ENCODE measurements at regions not wholly inside any gene's neighbourhood (a gene's known extent, or its start where the extent isn't known, plus 50 kb on each side); places are given as distances from the start of the nearest gene placed in this dataset.

DNA sequence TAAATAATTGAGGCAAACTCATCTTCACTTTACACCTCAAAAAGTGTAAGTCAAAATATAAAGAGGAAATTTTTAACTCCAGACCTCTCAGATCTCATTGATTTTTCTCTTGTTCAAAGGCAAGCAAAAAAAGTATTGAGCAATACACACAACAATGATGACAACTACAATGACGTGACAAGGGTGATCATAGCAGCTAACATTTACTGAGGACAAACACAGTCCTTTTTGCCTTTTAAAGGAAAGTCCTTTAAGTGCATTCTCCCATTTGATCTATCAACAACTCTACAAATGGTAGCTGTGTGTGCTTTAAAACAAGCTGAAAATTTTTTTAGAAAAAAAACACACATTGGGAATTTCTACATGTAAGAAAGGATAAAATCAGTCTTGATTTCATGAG, 123.5 kb upstream of the CTAGE1 start:
- H3K36me3 Mint-ChIP-seq = no peaks in the 10 kb centered on the region
- H3K4me1 Mint-ChIP-seq = no peaks in the 10 kb centered on the region
- ATAC-seq (ENCODE audit: low read depth) (no peak), DNase-seq (no peak)
- H3K4me3 Mint-ChIP-seq = no peak overlapping the region
- peaks cover 2% of the 10 kb centered on the region for H3K27me3 Mint-ChIP-seq
- H3K9me3 Mint-ChIP-seq = peaks cover 3% of the 10 kb centered on the region
- POLR2A ChIA-PET = no interaction called here
- no peak overlapping the region for H3K27ac Mint-ChIP-seq

DNA sequence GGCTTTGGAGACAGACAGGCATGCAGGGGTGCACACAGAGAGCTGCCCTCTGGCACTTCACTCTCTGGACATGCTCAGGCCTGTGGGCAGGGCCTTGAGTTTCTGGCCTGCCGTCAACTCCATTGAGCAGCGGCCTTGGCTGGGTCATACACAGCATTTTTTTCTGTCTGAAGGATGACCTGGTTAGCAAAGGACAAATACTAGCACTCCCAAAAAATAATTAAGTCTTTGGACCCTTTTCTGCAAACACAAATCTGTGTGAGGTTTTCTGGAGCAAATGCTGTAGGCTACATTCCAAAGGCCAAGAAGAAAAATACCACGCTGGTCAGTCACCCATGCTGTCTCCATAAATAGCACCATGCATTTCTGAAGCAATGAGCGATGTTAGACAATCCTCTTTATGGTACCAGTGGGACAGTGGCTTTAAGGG, 124.7 kb upstream of the CTAGE1 start:
- DNase-seq (no peak), ATAC-seq (ENCODE audit: low read depth) (no peak)
- Mint-ChIP-seq H3K36me3 (no peaks in the 10 kb centered on the region), H3K27ac (no peak overlapping the region), H3K4me3 (no peak overlapping the region), H3K9me3 (peaks cover 3% of the 10 kb centered on the region), H3K27me3 (peaks cover 2% of the 10 kb centered on the region), H3K4me1 (no peaks in the 10 kb centered on the region)
- POLR2A ChIA-PET = no interaction called here

DNA sequence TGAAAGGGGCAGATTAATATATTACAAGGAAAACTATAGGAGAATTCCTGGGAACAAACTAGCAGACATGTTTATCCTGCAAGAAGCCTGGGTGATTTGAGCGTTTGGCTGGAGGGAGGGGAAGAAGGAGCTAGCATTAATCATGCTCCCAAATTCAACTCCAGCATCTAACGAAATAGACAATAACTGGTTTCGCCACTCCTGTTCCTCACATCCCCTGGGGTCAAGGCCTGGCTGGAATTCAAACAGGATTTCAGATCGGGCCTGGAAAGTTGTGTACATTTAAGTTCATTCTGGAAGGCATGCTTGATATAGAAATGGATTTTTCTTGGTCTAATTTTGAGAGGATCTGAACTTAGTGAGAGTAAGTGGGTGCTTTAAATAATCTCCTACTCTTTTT, 126.1 kb upstream of the CTAGE1 start:
- no peaks in the 10 kb centered on the region for H3K36me3 Mint-ChIP-seq
- DNase-seq (no peak), ATAC-seq (ENCODE audit: low read depth) (no peak)
- H3K9me3 Mint-ChIP-seq = peaks cover 3% of the 10 kb centered on the region
- no peak overlapping the region for H3K27ac Mint-ChIP-seq
- H3K4me1 Mint-ChIP-seq = no peaks in the 10 kb centered on the region
- H3K27me3 Mint-ChIP-seq = peaks cover 2% of the 10 kb centered on the region
- POLR2A ChIA-PET = no interaction called here
- H3K4me3 Mint-ChIP-seq = no peak overlapping the region

DNA sequence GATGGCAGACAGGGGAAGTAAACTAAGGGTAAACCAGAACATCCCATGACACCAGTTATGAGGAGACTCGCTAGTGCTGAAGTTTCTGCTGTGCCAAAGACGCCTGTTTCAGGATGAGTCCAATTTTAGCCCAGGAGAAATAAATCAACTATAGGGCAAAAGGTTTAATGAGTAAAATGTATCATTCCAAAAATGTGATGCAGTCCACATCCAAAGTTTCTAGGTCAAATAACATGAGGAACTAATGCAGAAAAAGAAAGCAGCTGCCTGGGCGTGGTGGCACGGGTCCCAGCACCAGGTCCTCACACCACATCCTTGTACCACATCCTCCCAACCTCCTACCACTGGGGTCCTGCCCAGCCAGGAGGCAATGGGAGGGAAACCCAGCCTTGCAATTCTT, 126.9 kb upstream of the CTAGE1 start:
- POLR2A ChIA-PET = no interaction called here

DNA sequence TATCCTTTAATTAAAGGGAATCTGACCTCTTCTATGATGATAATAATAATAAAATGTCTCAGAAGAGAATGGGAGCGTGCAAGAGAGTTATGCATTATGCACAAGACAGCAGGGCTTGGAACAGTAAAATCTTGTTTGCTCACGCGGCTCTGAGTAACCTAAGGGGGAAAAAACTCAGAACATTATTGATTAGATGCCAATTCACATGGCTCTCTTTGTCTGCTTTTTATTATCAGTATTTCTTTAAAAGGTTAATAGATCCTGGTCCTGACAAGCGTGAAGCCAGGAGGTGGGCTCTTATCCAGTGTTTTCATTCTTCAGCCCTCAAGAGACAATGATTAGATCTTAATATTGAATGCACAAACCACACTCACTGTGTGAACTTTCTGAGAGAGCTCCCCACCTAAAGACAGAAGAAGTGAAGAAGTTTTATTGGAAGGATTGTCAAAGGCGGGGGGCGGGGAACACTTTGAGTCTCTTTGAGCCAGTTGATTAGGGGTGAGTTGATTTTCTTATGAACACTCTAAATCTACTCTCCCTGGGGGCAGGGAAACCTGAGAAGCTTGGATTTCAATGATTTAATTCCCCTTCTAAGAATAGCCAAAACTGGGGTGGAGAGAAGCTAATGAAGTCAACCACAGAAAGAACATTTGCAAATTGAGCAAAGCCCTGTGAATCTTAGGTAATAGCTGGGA, 127.5 kb upstream of the CTAGE1 start:
- peaks cover 3% of the 10 kb centered on the region for H3K9me3 Mint-ChIP-seq
- H3K4me1 Mint-ChIP-seq = no peaks in the 10 kb centered on the region
- no peaks in the 10 kb centered on the region for H3K27me3 Mint-ChIP-seq
- POLR2A ChIA-PET = no interaction called here
- no peaks in the 10 kb centered on the region for H3K36me3 Mint-ChIP-seq
- no peak for ATAC-seq (ENCODE audit: low read depth)
- H3K4me3 Mint-ChIP-seq = no peak overlapping the region
- DNase-seq = no peak
- H3K27ac Mint-ChIP-seq = no peak overlapping the region

More for the DNA sequence above, 126.9 kb upstream of the CTAGE1 start:
- ATAC-seq (ENCODE audit: low read depth) = no peak
- no peaks in the 10 kb centered on the region for H3K36me3 Mint-ChIP-seq
- no peak overlapping the region for H3K27ac Mint-ChIP-seq
- H3K27me3 Mint-ChIP-seq = no peaks in the 10 kb centered on the region
- no peak overlapping the region for H3K4me3 Mint-ChIP-seq
- no peaks in the 10 kb centered on the region for H3K4me1 Mint-ChIP-seq
- H3K9me3 Mint-ChIP-seq = peaks cover 3% of the 10 kb centered on the region
- no peak for DNase-seq

DNA sequence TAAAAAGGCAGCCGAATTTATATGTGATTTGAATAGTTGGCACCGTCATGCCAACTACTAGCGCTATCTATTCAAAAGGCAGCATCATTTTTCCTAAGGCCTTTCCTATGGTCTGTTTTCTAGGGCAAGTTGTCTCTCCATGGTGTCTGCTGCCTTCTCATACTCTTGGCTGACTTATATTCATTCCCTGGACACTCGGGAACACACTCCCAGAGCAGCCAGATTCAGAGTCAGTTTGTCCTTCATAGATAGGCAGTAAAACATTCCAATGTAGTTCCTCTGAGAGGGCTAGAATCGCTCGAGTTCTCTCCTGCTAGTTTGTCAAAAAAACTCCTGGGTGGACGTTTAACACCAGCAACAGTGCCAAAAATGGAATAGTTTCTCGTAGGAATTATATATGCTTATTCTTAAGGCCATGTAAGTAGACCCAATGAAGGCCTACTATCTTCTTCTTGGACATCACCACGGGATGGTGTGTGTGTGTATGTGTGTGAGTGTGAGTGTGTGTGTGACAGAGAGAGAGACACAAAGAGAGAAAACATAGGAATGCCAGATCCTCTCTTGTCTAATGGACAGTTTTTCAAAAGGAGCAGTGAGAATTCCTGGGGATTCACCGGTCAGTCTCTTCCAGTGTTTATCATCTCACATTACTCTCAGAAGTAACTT, 129.3 kb upstream of the CTAGE1 start:
- peaks cover 2% of the 10 kb centered on the region for H3K9me3 Mint-ChIP-seq
- no peak overlapping the region for H3K27ac Mint-ChIP-seq
- ATAC-seq (ENCODE audit: low read depth) = no peak
- POLR2A ChIA-PET = no interaction called here
- DNase-seq = no peak
- no peak overlapping the region for H3K4me3 Mint-ChIP-seq
- no peaks in the 10 kb centered on the region for H3K27me3 Mint-ChIP-seq
- H3K4me1 Mint-ChIP-seq = no peaks in the 10 kb centered on the region
- no peaks in the 10 kb centered on the region for H3K36me3 Mint-ChIP-seq

DNA sequence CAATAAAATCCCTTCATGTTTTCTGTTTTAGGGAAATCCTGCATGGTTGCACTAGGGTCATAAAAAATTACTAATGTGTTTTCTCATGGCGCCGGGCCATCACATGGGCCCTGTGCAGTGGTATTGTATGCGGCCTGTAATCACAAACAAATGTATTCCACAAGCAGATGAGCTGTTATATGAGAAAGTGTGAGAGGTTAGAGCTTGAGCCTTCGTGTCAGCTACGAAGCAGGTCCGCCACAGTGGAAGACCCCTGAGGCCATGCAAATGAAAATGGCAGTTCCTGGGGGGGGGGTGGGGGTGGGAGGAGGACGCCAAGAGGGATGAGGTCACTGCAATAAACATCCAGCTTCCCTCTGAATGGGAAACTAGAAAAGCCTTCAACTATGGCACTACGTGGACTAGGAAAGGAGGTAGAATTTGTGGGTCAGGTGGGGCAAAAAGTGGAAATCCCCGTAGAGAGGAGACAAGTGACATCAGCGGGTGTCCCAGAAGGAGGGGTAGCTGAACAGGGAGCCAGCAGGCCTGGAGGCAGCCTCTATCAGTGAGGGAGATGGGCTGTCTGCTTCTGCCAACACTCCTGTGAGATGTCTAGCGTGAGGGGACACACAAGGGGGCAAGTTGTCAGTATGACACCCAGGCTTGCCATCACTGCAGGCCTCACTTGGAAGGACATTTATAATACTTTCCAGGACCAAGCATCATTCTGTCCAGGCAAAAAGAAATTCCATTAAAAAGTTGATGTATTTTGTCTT, 130.3 kb upstream of the CTAGE1 start:
- Mint-ChIP-seq H3K4me3 (no peak overlapping the region), H3K36me3 (no peaks in the 10 kb centered on the region), H3K27ac (no peak overlapping the region), H3K9me3 (peaks cover 2% of the 10 kb centered on the region), H3K4me1 (no peaks in the 10 kb centered on the region), H3K27me3 (no peaks in the 10 kb centered on the region)
- POLR2A ChIA-PET = no interaction called here
- DNase-seq (no peak), ATAC-seq (ENCODE audit: low read depth) (no peak)

DNA sequence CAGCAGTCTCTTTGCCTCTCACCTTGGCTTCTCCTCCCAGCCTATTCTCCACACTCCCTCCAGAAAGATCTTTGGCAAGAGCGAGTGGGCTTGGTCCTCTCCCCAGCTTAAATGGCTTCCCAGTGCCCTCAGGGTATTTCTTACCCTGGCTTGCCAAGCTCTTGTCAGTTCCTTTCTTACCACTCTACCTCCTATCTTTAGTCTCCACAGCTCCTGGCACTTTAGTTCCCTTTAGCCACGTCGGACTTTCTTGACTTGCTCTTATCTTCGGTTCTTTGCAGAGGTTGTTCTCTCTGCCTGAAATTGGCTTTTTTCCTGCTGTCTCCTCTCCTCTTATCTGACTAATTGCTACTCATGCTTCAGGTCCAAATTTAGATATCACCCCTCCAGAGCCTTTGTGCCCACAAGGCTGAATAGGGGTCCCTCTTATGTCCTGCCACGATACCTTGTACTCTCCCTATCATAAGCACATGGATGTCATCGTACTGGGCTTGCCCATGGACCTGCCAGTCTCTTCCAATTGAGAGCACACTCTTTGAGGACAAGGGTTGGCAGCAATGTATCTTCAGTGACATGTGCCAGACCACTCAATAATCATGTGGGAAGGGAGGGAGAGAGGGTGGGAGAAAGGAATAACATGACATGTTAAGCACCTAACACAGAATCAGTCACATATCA, 131.7 kb upstream of the CTAGE1 start:
- no peak for DNase-seq
- Mint-ChIP-seq H3K9me3 (no peaks in the 10 kb centered on the region), H3K27ac (no peak overlapping the region), H3K36me3 (no peaks in the 10 kb centered on the region), H3K4me1 (no peaks in the 10 kb centered on the region), H3K4me3 (no peak overlapping the region), H3K27me3 (peaks cover 5% of the 10 kb centered on the region)
- POLR2A ChIA-PET = no interaction called here
- no peak for ATAC-seq (ENCODE audit: low read depth)

DNA sequence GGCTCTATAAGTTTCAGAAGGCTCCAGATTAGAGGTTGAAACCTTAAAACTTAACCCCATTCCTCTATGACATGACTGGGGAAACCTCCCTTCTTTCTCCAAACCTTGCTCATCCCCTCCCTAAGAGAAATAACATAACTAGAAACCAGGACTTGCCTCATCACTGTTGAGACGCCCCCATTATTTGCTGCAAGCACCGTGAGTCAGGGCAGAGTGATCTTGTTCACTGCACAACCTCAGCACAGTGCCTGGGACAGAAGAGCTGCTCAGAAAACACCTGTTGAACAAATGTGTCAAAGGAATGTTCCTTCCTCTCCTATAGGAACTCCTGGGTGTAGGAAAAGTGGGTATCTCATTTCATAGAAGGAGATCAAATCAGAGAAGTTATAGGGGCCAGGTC, 132.7 kb upstream of the CTAGE1 start:
- Mint-ChIP-seq H3K9me3 (no peaks in the 10 kb centered on the region), H3K36me3 (no peaks in the 10 kb centered on the region), H3K4me1 (no peaks in the 10 kb centered on the region), H3K27ac (no peak overlapping the region), H3K27me3 (peaks cover 5% of the 10 kb centered on the region), H3K4me3 (no peak overlapping the region)
- ATAC-seq (ENCODE audit: low read depth) (no peak), DNase-seq (no peak)
- POLR2A ChIA-PET = no interaction called here

DNA sequence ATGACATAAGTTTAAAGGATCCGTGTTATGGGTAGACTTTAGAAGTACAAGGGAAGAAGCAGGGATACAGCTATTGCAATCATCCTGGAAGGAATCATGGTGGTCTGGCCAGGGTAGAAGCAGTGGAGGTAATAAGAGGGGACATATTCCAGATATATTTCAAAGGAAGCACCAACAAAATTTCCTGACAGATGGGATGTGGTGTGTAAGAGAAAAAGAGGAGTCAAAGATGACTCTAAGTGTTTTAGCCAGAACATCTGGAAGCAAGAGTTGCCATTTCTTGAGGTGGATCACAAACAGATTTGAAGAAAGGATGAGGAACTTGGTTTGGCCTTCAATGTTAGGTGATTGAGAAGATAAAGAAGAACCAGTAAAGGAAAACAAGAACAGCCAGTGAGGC, 133.1 kb upstream of the CTAGE1 start:
- Mint-ChIP-seq H3K4me1 (no peaks in the 10 kb centered on the region), H3K36me3 (no peaks in the 10 kb centered on the region), H3K4me3 (no peak overlapping the region), H3K27me3 (peaks cover 5% of the 10 kb centered on the region), H3K9me3 (no peaks in the 10 kb centered on the region), H3K27ac (no peak overlapping the region)
- DNase-seq (no peak), ATAC-seq (ENCODE audit: low read depth) (no peak)
- POLR2A ChIA-PET = no interaction called here

DNA sequence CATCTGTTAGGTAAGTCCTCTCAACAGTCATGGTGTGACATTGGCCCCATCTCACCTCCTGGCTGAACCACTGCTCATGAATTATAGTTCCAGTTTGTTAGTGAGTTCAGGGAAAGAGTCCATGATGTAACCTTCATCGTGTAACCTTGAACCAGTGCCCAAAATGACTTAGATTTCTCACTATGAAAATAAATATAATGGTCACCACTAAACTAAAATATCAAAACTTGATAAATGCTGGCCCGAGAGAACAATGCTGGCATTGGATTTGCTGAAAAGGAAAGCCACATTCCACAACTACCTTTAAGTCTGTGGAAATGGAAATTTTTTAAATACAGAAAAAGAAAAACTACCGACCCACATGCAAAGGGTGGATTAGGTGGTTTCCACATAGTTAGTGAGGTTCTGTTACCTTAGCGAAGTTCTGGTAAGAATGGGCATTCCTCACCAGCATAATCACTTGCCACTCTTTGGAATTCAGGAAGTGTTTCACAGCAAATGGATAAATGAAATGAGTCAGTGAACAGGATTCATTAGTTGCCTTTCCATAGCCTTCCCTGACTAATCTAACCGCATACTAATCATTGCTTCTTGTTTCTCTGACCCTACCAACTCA, 133.9 kb upstream of the CTAGE1 start:
- Mint-ChIP-seq H3K27ac (no peak overlapping the region), H3K4me1 (no peaks in the 10 kb centered on the region)
- no peak for ATAC-seq (ENCODE audit: low read depth)

DNA sequence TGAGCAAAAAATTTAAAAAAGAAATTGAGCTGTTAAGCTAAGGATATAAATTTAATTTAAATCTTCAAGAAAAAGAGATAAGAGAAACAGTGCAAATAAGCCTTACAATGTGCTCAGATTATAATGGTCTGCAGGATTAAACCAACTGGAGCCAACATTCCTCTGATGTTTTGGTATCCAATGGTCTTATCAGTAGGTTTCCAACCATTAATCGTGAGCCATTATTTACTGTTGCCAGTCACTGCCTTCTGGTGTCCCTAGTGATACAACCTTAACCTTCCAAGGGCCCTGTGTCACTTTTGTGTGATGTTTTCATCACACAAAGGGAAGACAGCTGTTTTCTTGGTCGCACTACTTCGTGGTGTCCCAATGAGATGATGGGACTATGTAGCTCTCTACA, 134.5 kb upstream of the CTAGE1 start:
- POLR2A ChIA-PET = no interaction called here
- H3K4me1 Mint-ChIP-seq = no peaks in the 10 kb centered on the region
- no peaks in the 10 kb centered on the region for H3K36me3 Mint-ChIP-seq
- DNase-seq (no peak), ATAC-seq (ENCODE audit: low read depth) (no peak)
- no peaks in the 10 kb centered on the region for H3K9me3 Mint-ChIP-seq
- H3K27ac Mint-ChIP-seq = no peak overlapping the region
- no peak overlapping the region for H3K4me3 Mint-ChIP-seq
- H3K27me3 Mint-ChIP-seq = peaks cover 13% of the 10 kb centered on the region

More for the DNA sequence above, 133.9 kb upstream of the CTAGE1 start:
- no peak overlapping the region for H3K4me3 Mint-ChIP-seq
- H3K9me3 Mint-ChIP-seq = no peaks in the 10 kb centered on the region
- H3K36me3 Mint-ChIP-seq = no peaks in the 10 kb centered on the region
- no peak for DNase-seq
- POLR2A ChIA-PET = no interaction called here
- peaks cover 9% of the 10 kb centered on the region for H3K27me3 Mint-ChIP-seq

DNA sequence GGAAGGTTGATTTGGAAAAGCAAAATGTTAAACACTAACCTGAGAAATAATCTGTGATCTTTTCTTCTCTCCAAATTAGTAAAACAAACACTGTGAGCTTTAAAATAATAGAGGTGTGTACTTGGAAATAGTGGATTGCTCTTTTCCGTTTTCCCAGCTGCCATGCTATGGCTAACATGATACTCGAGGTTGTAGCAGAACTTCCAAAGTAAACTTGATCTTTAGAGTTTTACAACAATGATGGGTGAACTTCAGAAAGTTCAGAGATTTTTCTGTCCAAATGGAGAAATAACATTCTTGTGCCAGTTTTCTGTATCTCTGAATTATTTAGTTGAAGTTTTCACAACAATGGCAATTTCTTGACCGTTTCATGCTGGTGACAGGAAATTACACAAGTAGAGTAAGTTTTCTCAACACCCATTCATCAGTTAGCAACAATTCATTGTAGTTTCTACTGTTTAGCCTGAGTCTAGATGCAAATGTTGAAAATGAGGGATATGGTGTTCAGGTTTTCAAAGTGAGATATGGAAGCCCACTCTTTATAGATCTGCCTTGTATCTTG, 135.3 kb upstream of the CTAGE1 start:
- POLR2A ChIA-PET = no interaction called here
- no peak for DNase-seq
- Mint-ChIP-seq H3K27ac (no peak overlapping the region), H3K4me3 (no peak overlapping the region), H3K27me3 (peaks cover 21% of the 10 kb centered on the region), H3K36me3 (no peaks in the 10 kb centered on the region), H3K9me3 (no peaks in the 10 kb centered on the region), H3K4me1 (no peaks in the 10 kb centered on the region)
- no peak for ATAC-seq (ENCODE audit: low read depth)
